OCI-LY1 (cell line): ENCODE measurements at regions not wholly inside any gene's neighbourhood (a gene's known extent, or its start where the extent isn't known, plus 50 kb on each side); places are given as distances from the start of the nearest gene placed in this dataset.

ENCODE experiments used
- CTCF ChIP-seq: fragments of 200-600 bp; sonication (generic), shearing (Covaris generic); IDR thresholded peaks from 2 replicates; pipeline ENCODE4 v1.5.1; 2017; ENCODE audit warnings: mild to moderate bottlenecking, antibody characterized with exemption, low read length, moderate library complexity, mixed read lengths
- EZH2 ChIP-seq: fragments of 200-600 bp; sonication (generic), shearing (Covaris generic); IDR thresholded peaks from 2 replicates; pipeline ENCODE4 v1.8.0; 2017; ENCODE audit warnings: borderline replicate concordance, mixed run types, mild to moderate bottlenecking, antibody characterized with exemption, low read length, moderate library complexity, mixed read lengths

GRCh38 chr12:77334806-77335205 is 269.4 kb upstream of the E2F7 start:
- TF ChIP-seq CTCF (no peak), EZH2 (no peak)
